Right lobe of liver (tissue), 6 donors: ENCODE measurements at regions not wholly inside any gene's neighbourhood (a gene's known extent, or its start where the extent isn't known, plus 50 kb on each side); places are given as distances from the start of the nearest gene placed in this dataset.

Experiments used
- ATAC-seq, 4 donors: fragments of 200-7000 bp; cut with Tn5 transposase; one replicate each; pipeline ENCODE4 v1.9.1; 2020; ENCODE audit warnings: mild to moderate bottlenecking in 4 of 4, moderate library complexity in 4 of 4
- DNase-seq, 3 donors: peaks; one replicate each; pipeline ENCODE4 v3.0.0-alpha.2; 2020
- H3K27ac ChIP-seq, 3 donors: fragments of 200-600 bp; one replicate each; pipeline ENCODE4 v1.8.0; 2022
- H3K27me3 ChIP-seq, 2 donors: fragments of 200-600 bp; one replicate each; pipeline ENCODE4 v1.8.0; 2022
- H3K36me3 ChIP-seq, 4 donors: fragments of 200-600 bp; sonication (generic) in 1 of 4; one replicate each; pipeline versions ENCODE4 v1.5.1 to v1.8.0; 2017 to 2022; ENCODE audit warnings: control low read depth in 1 of 4
- H3K4me1 ChIP-seq, 4 donors: fragments of 200-600 bp; sonication (generic) in 1 of 4; one replicate each; pipeline versions ENCODE4 v1.5.1 to v1.8.0; 2017 to 2022; ENCODE audit warnings: control low read depth in 1 of 4
- H3K4me3 ChIP-seq, 3 donors: fragments of 200-600 bp; one replicate each; pipeline ENCODE4 v1.8.0; 2022
- H3K9me3 ChIP-seq, 4 donors: fragments of 200-600 bp; sonication (generic) in 1 of 4; one replicate each; pipeline versions ENCODE4 v1.5.1 to v1.8.0; 2017 to 2022; ENCODE audit warnings: control low read depth in 1 of 4
- CTCF ChIP-seq, 4 donors: fragments of 200-600 bp in 3 of 4; fragments of 450-650 bp in 1 of 4; IDR thresholded peaks; one replicate each; pipeline versions ENCODE4 v1.5.1 to v1.8.0; 2016 to 2022; ENCODE audit warnings: antibody characterized with exemption in 4 of 4, mild to moderate bottlenecking in 2 of 4
- POLR2A ChIP-seq: fragments of 450-650 bp; IDR thresholded peaks from one replicate; pipeline ENCODE4 v1.6.1; 2017; ENCODE audit warnings: antibody characterized with exemption, mild to moderate bottlenecking
- WGBS: methylation state at CpG from one replicate; pipeline ENCODE4 v1.1.6; 2018; ENCODE audit warnings: low coverage, low lambda C conversion rate; ENCODE audit not compliant: insufficient coverage; ENCODE audit errors: missing lambda C conversion rate; 5-methylcytosine and 5-hydroxymethylcytosine counted together
- intact Hi-C, 2 donors: fragments of 100-400 bp; cut with DNase I; formaldehyde crosslinking; loops; one replicate each; pipeline versions ENCODE4 v1.11.2 to v1.14.1; 2022
- donor health status: DM: no; HTN: yes; CAD: no.
- donor health status: DM: no; HTN: no; CAD: no.
- donor health status: DM: no; HTN: no; CAD: no.
- donor health status: DM: no; HTN: yes; CAD: no.
- donor health status: DM: no; HTN: yes; CAD: no.

DNA sequence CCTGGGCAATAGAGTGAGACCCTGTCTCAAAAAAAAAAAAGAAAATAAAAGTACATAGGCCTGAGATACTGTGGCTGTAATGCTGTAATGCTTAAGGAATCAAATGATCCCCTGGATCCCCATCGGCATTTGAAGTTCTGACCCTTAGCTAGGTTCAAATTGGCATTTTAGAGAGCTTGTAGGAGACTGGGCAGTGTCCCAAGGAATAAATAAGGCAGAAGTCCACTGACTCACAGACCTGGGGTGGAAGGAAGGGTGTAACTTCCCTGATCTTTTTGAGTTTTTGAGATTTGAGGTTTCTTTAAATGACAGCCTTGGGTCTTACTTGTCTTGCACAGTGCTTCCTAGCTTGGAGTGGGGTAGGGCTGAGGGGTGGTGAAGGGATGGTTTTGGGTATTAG is 553.7 kb downstream of the SLC4A3 start:
- no peak overlapping the region for H3K27ac ChIP-seq
- no peak overlapping the region for H3K4me3 ChIP-seq
- H3K27me3 ChIP-seq, result no peaks in the 10 kb centered on the region
- DNase-seq (no peak), ATAC-seq (no peak)
- intact Hi-C loops, result no loop called here
- WGBS, result 63% methylated on average over 1 of the region's 1 CpG
- no peaks in the 10 kb centered on the region for H3K36me3 ChIP-seq
- no peaks in the 10 kb centered on the region for H3K9me3 ChIP-seq
- TF ChIP-seq POLR2A, result no peak
- no peak for TF ChIP-seq CTCF (IDR thresholded peaks at IDR 0.05)
- no peaks in the 10 kb centered on the region for H3K4me1 ChIP-seq

- TF ChIP-seq CTCF (IDR thresholded peaks at IDR 0.05) (no peak), POLR2A (no peak)
- ATAC-seq, result no peak
- no peak for DNase-seq
- no peaks in the 10 kb centered on the region for H3K27me3 ChIP-seq
- WGBS, result 66% methylated on average over 3 of the region's 3 CpGs
- no peaks in the 10 kb centered on the region for H3K4me1 ChIP-seq
- H3K27ac ChIP-seq, result no peak overlapping the region
- no peaks in the 10 kb centered on the region for H3K36me3 ChIP-seq
- intact Hi-C loops, result no loop called here
- H3K4me3 ChIP-seq, result no peak overlapping the region
- H3K9me3 ChIP-seq, result no peaks in the 10 kb centered on the region
Measured at GRCh38 chr2:220182790-220183189, 555.4 kb downstream of the SLC4A3 start.

GRCh38 chr2:220185766-220186305 is 558.4 kb downstream of the SLC4A3 start:
- TF ChIP-seq POLR2A (no peak), CTCF (IDR thresholded peaks at IDR 0.05) (no peak)
- H3K4me1 ChIP-seq, result no peaks in the 10 kb centered on the region
- ATAC-seq (no peak), DNase-seq (no peak)
- H3K27me3 ChIP-seq, result no peaks in the 10 kb centered on the region
- no peaks in the 10 kb centered on the region for H3K9me3 ChIP-seq
- WGBS, result 20% methylated on average over 2 of the region's 2 CpGs
- intact Hi-C loops, result no loop called here
- H3K27ac ChIP-seq, result no peak overlapping the region
- no peak overlapping the region for H3K4me3 ChIP-seq
- no peaks in the 10 kb centered on the region for H3K36me3 ChIP-seq

- WGBS, result 50% methylated on average over 2 of the region's 2 CpGs
- TF ChIP-seq CTCF (IDR thresholded peaks at IDR 0.05), result no peak
- TF ChIP-seq POLR2A, result no peak
- H3K27ac ChIP-seq, result no peak overlapping the region
- DNase-seq, result no peak
- H3K4me1 ChIP-seq, result no peaks in the 10 kb centered on the region
- no peak for ATAC-seq
- H3K4me3 ChIP-seq, result no peak overlapping the region
- no peaks in the 10 kb centered on the region for H3K27me3 ChIP-seq
- intact Hi-C loops, result no loop called here
- H3K9me3 ChIP-seq, result no peaks in the 10 kb centered on the region
- no peaks in the 10 kb centered on the region for H3K36me3 ChIP-seq
Measured at GRCh38 chr2:220188031-220188430, 560.6 kb downstream of the SLC4A3 start.

- no peaks in the 10 kb centered on the region for H3K4me1 ChIP-seq
- H3K27me3 ChIP-seq, result no peaks in the 10 kb centered on the region
- intact Hi-C loops, result no loop called here
- no peak for DNase-seq
- no peaks in the 10 kb centered on the region for H3K9me3 ChIP-seq
- TF ChIP-seq POLR2A, result no peak
- TF ChIP-seq CTCF (IDR thresholded peaks at IDR 0.05), result no peak
- no peak overlapping the region for H3K27ac ChIP-seq
- no peak for ATAC-seq
- H3K36me3 ChIP-seq, result no peaks in the 10 kb centered on the region
- H3K4me3 ChIP-seq, result no peak overlapping the region
- WGBS, result 38% methylated on average over 1 of the region's 1 CpG
Measured at GRCh38 chr2:220191031-220191430, 563.6 kb downstream of the SLC4A3 start.
